H1 (cell line): ENCODE measurements at regions not wholly inside any gene's neighbourhood (a gene's known extent, or its start where the extent isn't known, plus 50 kb on each side); places are given as distances from the start of the nearest gene placed in this dataset.

Source experiments
- CTCF ChIA-PET: fragments of 300-600 bp; sonication (Branson Sonifier 250); formaldehyde crosslinking; loops from one replicate; lab custom pipeline; 2021; ENCODE audit not compliant: partially characterized antibody; lab: Charles Lee
- POLR2A ChIA-PET: fragments of 300-600 bp; sonication (Branson Sonifier 250); formaldehyde crosslinking; loops from one replicate; lab custom pipeline; 2021; ENCODE audit warnings: inconsistent platforms; ENCODE audit not compliant: partially characterized antibody; lab: Charles Lee
- DNase-seq, 2 experiments: peaks; one replicate each; pipeline versions ENCODE4 v3.0.0 to v3.0.0-alpha.2; 2010 to 2022; ENCODE audit warnings: low spot score in 2 of 2, low read depth in 1 of 2, mixed read lengths in 1 of 2
- FAIRE-seq: peaks from 2 replicates; lab custom pipeline; 2011; peaks lifted over from hg19 to GRCh38; lab: Jason Lieb, UNC
- H2AFZ ChIP-seq: 2 replicates; pipeline ENCODE4 v1.8.1; 2012; ENCODE audit warnings: low read length, inconsistent platforms
- H2AK5ac ChIP-seq: 2 replicates; pipeline ENCODE4 v1.6.1; 2013; ENCODE audit warnings: low read depth, low read length
- H2BK120ac ChIP-seq: replicated peaks from 2 replicates; pipeline ENCODE3; 2013; ENCODE audit warnings: low read depth, low read length, inconsistent platforms
- H2BK12ac ChIP-seq: 2 replicates; pipeline ENCODE4 v1.6.1; 2013; ENCODE audit warnings: low read depth, low read length
- H2BK15ac ChIP-seq: 2 replicates; pipeline ENCODE4 v1.6.1; 2013; ENCODE audit warnings: low read length
- H2BK20ac ChIP-seq: 2 replicates; pipeline ENCODE4 v1.6.1; 2013; ENCODE audit warnings: low read length
- H2BK5ac ChIP-seq: 2 replicates; pipeline ENCODE4 v1.6.1; 2013; ENCODE audit warnings: low read depth, low read length
- H3K14ac ChIP-seq: 2 replicates; pipeline ENCODE4 v1.6.1; 2013; ENCODE audit warnings: inconsistent platforms; ENCODE audit not compliant: insufficient read length
- H3K18ac ChIP-seq: 2 replicates; pipeline ENCODE4 v1.6.1; 2013; ENCODE audit warnings: low read length; ENCODE audit errors: extremely low read depth
- H3K23ac ChIP-seq: 2 replicates; pipeline ENCODE4 v1.6.1; 2013; ENCODE audit warnings: inconsistent platforms; ENCODE audit not compliant: insufficient read length
- H3K23me2 ChIP-seq: 2 replicates; pipeline ENCODE4 v1.6.1; 2013; ENCODE audit warnings: low read depth, low read length
- H3K27ac ChIP-seq: 2 replicates; pipeline ENCODE4 v1.6.1; 2011; ENCODE audit warnings: low read depth, low read length, inconsistent platforms
- H3K27me3 ChIP-seq, 4 experiments: replicated peaks in 1 of 4; 1 replicate in 1 of 4; 2 replicates in 3 of 4; pipeline versions ENCODE4 v1.6.1 to v1.8.1; 2011 to 2013; ENCODE audit warnings: low read length in 3 of 4, mild to moderate bottlenecking in 3 of 4, inconsistent platforms in 2 of 4, mixed read lengths in 2 of 4, moderate library complexity in 1 of 4; ENCODE audit not compliant: control insufficient read depth in 3 of 4, insufficient read depth in 3 of 4; ENCODE audit errors: extremely low read depth in 1 of 4
- H3K36me3 ChIP-seq, 4 experiments: 2 replicates each; pipeline versions ENCODE4 v1.6.1 to v1.8.1; 2011 to 2013; ENCODE audit warnings: mild to moderate bottlenecking in 4 of 4, low read length in 3 of 4, moderate library complexity in 2 of 4, control low read depth in 1 of 4, inconsistent platforms in 1 of 4; ENCODE audit not compliant: insufficient read depth in 4 of 4, control insufficient read depth in 2 of 4
- H3K4ac ChIP-seq: replicated peaks from 2 replicates; pipeline ENCODE3; 2013; ENCODE audit warnings: low read length, low read depth, mixed read lengths, inconsistent platforms; ENCODE audit not compliant: insufficient read length
- H3K4me1 ChIP-seq, 4 experiments: replicated peaks in 1 of 4; 1 replicate in 1 of 4; 2 replicates in 3 of 4; pipeline versions ENCODE4 v1.6.1 to v1.8.1; 2011 to 2013; ENCODE audit warnings: low read length in 3 of 4, inconsistent platforms in 2 of 4, mixed read lengths in 1 of 4; ENCODE audit not compliant: insufficient read depth in 4 of 4, control insufficient read depth in 3 of 4
- H3K4me2 ChIP-seq, 2 experiments: 2 replicates each; pipeline versions ENCODE4 v1.6.1 to v1.8.1; 2011 to 2013; ENCODE audit warnings: low read depth in 2 of 2, low read length in 2 of 2, control low read depth in 1 of 2, inconsistent platforms in 1 of 2, mild to moderate bottlenecking in 1 of 2; ENCODE audit not compliant: insufficient read depth in 1 of 2
- H3K4me3 ChIP-seq, 4 experiments: fragments of 200-600, 300-600 bp in 1 of 4; sonication (generic), shearing (Covaris generic), sonication (Bioruptor Twin) in 1 of 4; 2 replicates each; pipeline versions ENCODE4 v1.5.1 to v1.8.1; 2011 to 2016; ENCODE audit warnings: low read length in 4 of 4, low read depth in 3 of 4, control low read depth in 2 of 4, inconsistent platforms in 2 of 4, mild to moderate bottlenecking in 2 of 4, mixed read lengths in 1 of 4, moderate library complexity in 1 of 4; ENCODE audit not compliant: insufficient read depth in 2 of 4; ENCODE audit errors: extremely low read depth in 1 of 4
- H3K56ac ChIP-seq: replicated peaks from 2 replicates; pipeline ENCODE3; 2013; ENCODE audit warnings: low read depth, mild to moderate bottlenecking, mixed read lengths, low read length, inconsistent platforms; ENCODE audit not compliant: insufficient read length
- H3K79me1 ChIP-seq: 2 replicates; pipeline ENCODE4 v1.6.1; 2013; ENCODE audit warnings: low read depth, low read length, control low read depth
- H3K79me2 ChIP-seq, 2 experiments: 2 replicates each; pipeline versions ENCODE4 v1.6.1 to v1.8.1; 2012 to 2013; ENCODE audit warnings: low read length in 2 of 2, mild to moderate bottlenecking in 2 of 2, inconsistent platforms in 1 of 2; ENCODE audit not compliant: insufficient read depth in 2 of 2, control insufficient read depth in 1 of 2
- H3K9ac ChIP-seq, 4 experiments: replicated peaks in 1 of 4; 1 replicate in 1 of 4; 2 replicates in 3 of 4; pipeline versions ENCODE4 v1.6.1 to v1.8.1; 2011 to 2013; ENCODE audit warnings: low read depth in 3 of 4, low read length in 3 of 4, control low read depth in 2 of 4, mild to moderate bottlenecking in 2 of 4, moderate library complexity in 2 of 4, inconsistent platforms in 1 of 4; ENCODE audit errors: extremely low read depth in 1 of 4
- H3K9me3 ChIP-seq, 2 experiments: 2 replicates each; pipeline versions ENCODE4 v1.6.1 to v1.8.1; 2012 to 2013; ENCODE audit warnings: mild to moderate bottlenecking in 2 of 2, moderate library complexity in 2 of 2, control low read depth in 1 of 2, inconsistent platforms in 1 of 2, low read depth in 1 of 2, low read length in 1 of 2, mixed read lengths in 1 of 2; ENCODE audit not compliant: insufficient read depth in 2 of 2
- H4K20me1 ChIP-seq, 2 experiments: replicated peaks in 1 of 2; 2 replicates each; pipeline versions ENCODE3 to v1.8.1; 2011 to 2013; ENCODE audit warnings: inconsistent platforms in 2 of 2, low read length in 2 of 2, mild to moderate bottlenecking in 1 of 2; ENCODE audit not compliant: insufficient read depth in 2 of 2, control insufficient read depth in 1 of 2
- H4K5ac ChIP-seq: 2 replicates; pipeline ENCODE4 v1.6.1; 2013; ENCODE audit warnings: low read length, low read depth, mixed read lengths, inconsistent platforms; ENCODE audit not compliant: insufficient read length
- H4K8ac ChIP-seq: 2 replicates; pipeline ENCODE4 v1.8.0; 2013; ENCODE audit warnings: mild to moderate bottlenecking, moderate library complexity, low read length, inconsistent platforms; ENCODE audit not compliant: insufficient read depth; ENCODE audit errors: extremely low read depth
- H4K91ac ChIP-seq: replicated peaks from 2 replicates; pipeline ENCODE3; 2013; ENCODE audit warnings: low read length, mixed read lengths, inconsistent platforms; ENCODE audit not compliant: insufficient read length
- BCL11A ChIP-seq, 2 experiments: IDR thresholded peaks; one replicate each; pipeline ENCODE4 v1.6.1; 2011; ENCODE audit warnings: low read depth in 2 of 2, low read length in 2 of 2, mild to moderate bottlenecking in 2 of 2
- CTBP2 ChIP-seq: IDR thresholded peaks from 2 replicates; pipeline ENCODE4 v1.7.0; 2011; ENCODE audit warnings: borderline replicate concordance, mild to moderate bottlenecking, moderate library complexity, mixed read lengths, low read length; ENCODE audit not compliant: insufficient read depth, insufficient read length
- GABPA ChIP-seq: IDR thresholded peaks from 2 replicates; pipeline ENCODE4 v1.6.1; 2011; ENCODE audit warnings: mild to moderate bottlenecking, low read length, moderate library complexity, borderline replicate concordance; ENCODE audit not compliant: insufficient read depth
- NANOG ChIP-seq: IDR thresholded peaks from 2 replicates; pipeline ENCODE4 v1.6.1; 2011; ENCODE audit warnings: low read length, low read depth, mild to moderate bottlenecking, inconsistent platforms; ENCODE audit not compliant: insufficient read depth, poor library complexity, severe bottlenecking
- NRF1 ChIP-seq: IDR thresholded peaks from 2 replicates; pipeline ENCODE4 v1.6.1; 2011; ENCODE audit warnings: mild to moderate bottlenecking, low read depth, low read length, improper control_type of control experiment
- POLR2A ChIP-seq, 2 experiments: IDR thresholded peaks; 1 replicate in 1 of 2; 2 replicates in 1 of 2; pipeline ENCODE4 v1.6.1; 2011; ENCODE audit warnings: low read depth in 2 of 2, low read length in 2 of 2, mild to moderate bottlenecking in 2 of 2; ENCODE audit errors: control extremely low read depth in 1 of 2
- RNF2 ChIP-seq: fragments of 200-900, 300-1000 bp; sonication (generic); IDR thresholded peaks from 2 replicates; pipeline ENCODE4 v1.7.1; 2016; ENCODE audit warnings: borderline replicate concordance, low read depth, mild to moderate bottlenecking, antibody characterized with exemption, low read length; ENCODE audit not compliant: poor library complexity, severe bottlenecking; ENCODE audit errors: missing control alignments
- SP1 ChIP-seq: IDR thresholded peaks from 2 replicates; pipeline ENCODE4 v1.6.1; 2011; ENCODE audit warnings: low read depth, low read length
- WGBS, 2 experiments: shearing (Covaris generic) in 1 of 2; methylation state at CpG; one replicate each; pipeline versions ENCODE4 v1.1.6 to v1.1.7; 2013 to 2015; ENCODE audit warnings: low lambda C conversion rate in 2 of 2, mixed read lengths in 2 of 2, inconsistent platforms in 1 of 2, low coverage in 1 of 2, missing lambda C conversion rate in 1 of 2; ENCODE audit not compliant: insufficient replicate concordance in 2 of 2, insufficient coverage in 1 of 2, insufficient read length in 1 of 2; ENCODE audit errors: extremely low coverage in 1 of 2, missing lambda C conversion rate in 1 of 2; 5-methylcytosine and 5-hydroxymethylcytosine counted together

DNA sequence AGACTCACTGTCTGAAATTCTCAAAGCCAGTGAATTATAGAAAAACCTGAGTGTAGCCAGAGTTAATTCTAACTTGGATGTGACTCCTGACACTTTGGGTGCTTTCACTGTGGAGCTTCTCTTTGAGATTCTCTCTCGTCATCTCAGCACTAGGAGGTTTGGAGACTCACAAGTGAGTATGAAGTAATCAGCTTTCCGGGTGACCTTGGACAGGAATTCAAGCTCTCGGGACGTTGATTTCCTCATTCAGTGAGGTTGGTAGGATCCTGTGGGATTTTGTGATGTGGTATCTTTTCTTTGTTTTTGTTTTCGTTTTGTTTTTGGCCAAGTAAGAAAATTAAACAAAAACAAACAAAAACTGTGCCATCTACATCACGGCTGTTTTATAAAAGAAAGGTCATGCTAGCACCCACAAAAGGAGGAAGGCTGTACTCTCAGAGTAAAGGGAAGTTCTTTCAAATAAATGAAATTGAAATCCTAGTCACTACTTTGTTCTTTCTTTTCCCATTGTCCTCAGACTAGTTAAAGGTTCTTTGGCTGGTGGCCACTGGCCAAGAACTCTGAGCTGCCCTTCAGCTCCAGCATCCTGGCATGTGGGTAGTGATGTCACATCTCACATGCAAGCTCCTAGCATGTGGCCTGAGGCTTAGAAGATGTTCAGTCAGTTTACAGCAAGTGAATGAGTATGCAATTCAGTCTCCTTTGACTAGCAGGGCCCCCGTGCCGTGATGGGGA lies 263.3 kb upstream of the TPM1 start:
- Histone ChIP-seq H2BK20ac (no peak overlapping the region), H2BK12ac (no peak overlapping the region), H3K27me3 (no peaks in the 10 kb centered on the region), H3K36me3 (no peaks in the 10 kb centered on the region), H3K4me1 (peaks cover 2 to 13% (median 11%) of the 10 kb centered on the region in 4 experiments), H3K4me2 (no peak overlapping the region), H3K79me2 (no peaks in the 10 kb centered on the region), H4K5ac (no peak overlapping the region), H3K27ac (no peak overlapping the region), H2BK5ac (no peak overlapping the region), H3K23me2 (no peaks in the 10 kb centered on the region), H3K9me3 (no peaks in the 10 kb centered on the region), H3K4ac (no peak overlapping the region), H4K20me1 (no peaks in the 10 kb centered on the region), H3K23ac (no peak overlapping the region), H3K14ac (no peak overlapping the region), H2AK5ac (no peak overlapping the region), H2BK120ac (no peak overlapping the region), H3K79me1 (no peaks in the 10 kb centered on the region), H4K8ac (no peak overlapping the region), H2BK15ac (no peak overlapping the region), H3K56ac (no peak overlapping the region), H3K4me3 (no peak overlapping the region), H4K91ac (no peak overlapping the region), H3K18ac (no peak overlapping the region), H3K9ac (no peak overlapping the region), H2AFZ (no peak overlapping the region)
- DNase-seq, result no peak
- TF ChIP-seq NRF1 (no peak), SP1 (no peak), GABPA (no peak), RNF2 (no peak), POLR2A (IDR thresholded peaks at IDR 0.05; ENCODE audit: control extremely low read depth in 1 of 2, low read depth in 2 of 2, low read length in 2 of 2) (no peak), BCL11A (IDR thresholded peaks at IDR 0.05; ENCODE audit: low read depth in 2 of 2, low read length in 2 of 2) (no peak), CTBP2 (no peak), NANOG (no peak)
- CTCF ChIA-PET, result interaction anchor here (0.7 to 1.4 kb wide), 7 partner anchors 10 to 315 kb away, joined by 3 read pairs; no protein-coding TSS in a partner anchor
- POLR2A ChIA-PET, result interaction anchor here (1.2 kb wide), 1 partner anchor 263 kb away, joined by 3 read pairs; the partner anchor contains the start of gene TPM1
- no peak for FAIRE-seq
- 87% methylated on average over 8 of the region's 8 CpGs; no CpG with 5 or more reads in 1 of the 2 experiments for WGBS, 2 experiments
